ENCODE measurements at regions not wholly inside any gene's neighbourhood (a gene's known extent, or its start where the extent isn't known, plus 50 kb on each side); places are given as distances from the start of the nearest gene placed in this dataset.
"Not testable (repeated sequence)": the region's sequence is repeated elsewhere in the genome, so short reads cannot be mapped to it uniquely, and the experiment has no call there.

DNA sequence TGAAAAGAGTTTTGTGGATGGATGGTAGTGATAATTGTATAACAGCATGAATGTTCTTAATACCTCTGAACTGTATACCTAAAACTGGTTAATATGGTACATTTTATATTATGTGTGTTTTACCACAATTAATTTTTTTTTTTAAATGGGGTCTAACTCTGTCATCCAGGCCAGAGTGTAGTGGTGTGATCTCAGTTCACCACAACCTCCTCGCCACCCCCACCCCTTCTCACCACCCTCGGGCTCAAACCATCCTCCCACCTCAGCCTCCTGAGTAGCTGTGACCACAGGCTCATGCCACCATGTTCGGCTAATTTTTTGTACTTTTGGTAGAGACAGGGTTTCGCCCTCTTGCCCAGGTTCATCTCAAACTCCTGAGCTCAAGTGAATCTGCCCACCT is 123.2 kb downstream of the CDRT15L2 start:
- DNase-seq (ENCODE audit: low read depth), result no peak
- in situ Hi-C loops (cut with HindIII; ENCODE audit: low sequenced_read_pairs), result no loop called here
- no peak for TF ChIP-seq CTCF (IDR thresholded peaks at IDR 0.05; ENCODE audit: low read depth, low read length, missing control alignments)
- no peak overlapping the region for H3K4me3 ChIP-seq (ENCODE audit: low read depth, low read length)

DNA sequence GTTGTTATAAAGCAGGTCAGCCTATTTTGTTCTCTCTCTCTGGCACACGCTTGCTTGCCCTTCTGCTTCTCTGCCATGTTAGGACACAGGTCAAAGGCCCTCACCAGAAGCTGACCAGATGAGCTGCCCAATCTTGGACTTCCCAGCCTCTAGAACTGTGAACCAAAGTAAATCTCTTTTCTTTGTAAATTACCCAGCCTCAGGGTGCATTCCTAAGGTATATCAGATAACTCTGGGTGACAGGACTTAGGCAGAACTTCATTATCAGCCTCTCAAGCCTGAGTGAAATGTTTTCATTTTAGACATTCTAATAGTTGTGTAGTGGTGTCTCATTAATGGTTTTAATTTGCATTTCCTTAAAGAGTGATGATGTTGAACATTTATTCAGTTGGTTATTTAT is 124.3 kb downstream of the CDRT15L2 start:
- in situ Hi-C loops (cut with HindIII; ENCODE audit: low sequenced_read_pairs), result no loop called here
- H3K4me3 ChIP-seq (ENCODE audit: low read depth, low read length), result no peak overlapping the region
- no peak for TF ChIP-seq CTCF (IDR thresholded peaks at IDR 0.05; ENCODE audit: low read depth, low read length, missing control alignments)
- DNase-seq (ENCODE audit: low read depth), result no peak

DNA sequence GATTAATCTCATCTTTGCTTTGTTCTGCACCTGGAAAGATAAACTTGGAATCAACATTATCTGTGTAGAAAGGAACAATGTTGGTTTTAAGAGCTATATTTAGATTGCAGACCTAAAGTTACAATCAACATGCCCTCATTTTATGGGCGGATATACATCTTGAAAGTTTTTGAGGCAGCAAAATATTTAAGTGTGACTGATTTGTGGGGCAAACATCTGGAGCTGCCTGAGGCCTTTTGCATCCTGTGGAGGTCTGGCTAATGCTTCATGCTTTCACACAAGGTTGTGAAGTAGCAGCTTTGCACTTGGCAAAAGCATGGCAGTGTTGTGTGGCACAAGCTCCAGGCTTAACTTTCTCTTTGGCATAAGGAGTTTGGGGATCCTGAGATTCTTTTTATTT is 125.7 kb downstream of the CDRT15L2 start:
- H3K4me3 ChIP-seq (ENCODE audit: low read depth, low read length); DNase-seq (ENCODE audit: low read depth); in situ Hi-C loops (cut with HindIII; ENCODE audit: low sequenced_read_pairs): not testable (repeated sequence)

- H3K4me3 ChIP-seq (ENCODE audit: low read depth, low read length), result no peak overlapping the region
- in situ Hi-C loops (cut with HindIII; ENCODE audit: low sequenced_read_pairs), result no loop called here
- no peak for TF ChIP-seq CTCF (IDR thresholded peaks at IDR 0.05; ENCODE audit: low read depth, low read length, missing control alignments)
- no peak for DNase-seq (ENCODE audit: low read depth)
Observed at GRCh38 chr17:20706751-20707373, 127.3 kb downstream of the CDRT15L2 start.

- DNase-seq (ENCODE audit: low read depth); in situ Hi-C loops (cut with HindIII; ENCODE audit: low sequenced_read_pairs); H3K4me3 ChIP-seq (ENCODE audit: low read depth, low read length): not testable (repeated sequence)
Observed at GRCh38 chr17:20708821-20709220, 129.3 kb downstream of the CDRT15L2 start.

DNA sequence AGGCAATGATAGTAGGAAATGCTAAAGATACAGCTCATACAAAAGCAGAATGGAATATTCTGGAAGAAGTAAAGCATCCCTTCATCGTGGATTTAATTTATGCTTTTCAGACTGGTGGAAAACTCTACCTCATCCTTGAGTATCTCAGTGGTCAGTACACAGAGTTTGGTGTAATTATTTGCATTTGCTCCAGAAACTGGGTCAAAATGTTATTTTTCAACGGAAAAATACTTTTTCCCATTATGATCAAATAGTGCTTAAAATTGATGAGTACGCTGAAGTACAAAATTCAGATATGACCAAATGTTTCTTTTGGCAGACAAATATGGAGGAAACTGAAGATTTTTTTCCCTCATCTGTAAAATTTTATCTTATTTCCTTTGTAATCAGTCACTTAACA is 137.0 kb downstream of the CDRT15L2 start:
- H3K4me3 ChIP-seq (ENCODE audit: low read depth, low read length); DNase-seq (ENCODE audit: low read depth); in situ Hi-C loops (cut with HindIII; ENCODE audit: low sequenced_read_pairs): not testable (repeated sequence)

GRCh38 chr17:20721171-20721570 is 141.6 kb downstream of the CDRT15L2 start:
- no peak overlapping the region for H3K4me3 ChIP-seq (ENCODE audit: low read depth, low read length)
- in situ Hi-C loops (cut with HindIII; ENCODE audit: low sequenced_read_pairs), result no loop called here
- TF ChIP-seq CTCF (IDR thresholded peaks at IDR 0.05; ENCODE audit: low read depth, low read length, missing control alignments), result no peak
- DNase-seq (ENCODE audit: low read depth), result no peak

- in situ Hi-C loops (cut with HindIII; ENCODE audit: low sequenced_read_pairs); DNase-seq (ENCODE audit: low read depth): not testable (repeated sequence)
Observed at GRCh38 chr17:20724391-20724790, 144.9 kb downstream of the CDRT15L2 start.

DNA sequence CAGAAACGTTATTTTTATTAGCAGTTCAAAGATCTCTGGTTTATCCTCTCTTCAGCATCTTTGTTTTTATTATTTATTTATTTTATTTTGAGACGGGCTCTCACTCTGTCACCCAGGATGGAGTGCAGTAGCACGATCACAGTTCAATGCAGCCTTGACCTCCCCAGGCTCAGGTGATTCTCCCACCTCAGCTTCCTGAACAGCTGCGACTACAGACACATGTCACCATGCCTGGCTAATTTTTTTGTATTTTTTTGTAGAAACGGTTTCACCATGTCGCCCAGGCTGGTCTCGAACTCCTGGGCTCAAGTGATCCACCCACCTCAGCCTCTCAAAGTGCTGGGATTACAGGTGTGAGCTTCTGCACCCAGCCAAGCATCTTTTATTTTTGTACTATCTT is 147.7 kb downstream of the CDRT15L2 start:
- in situ Hi-C loops (cut with HindIII; ENCODE audit: low sequenced_read_pairs), result not testable (repeated sequence)

More at GRCh38 chr17:20724391-20724790, 144.9 kb downstream of the CDRT15L2 start:
- H3K4me3 ChIP-seq (ENCODE audit: low read depth, low read length), result not testable (repeated sequence)

More for the DNA sequence above, 147.7 kb downstream of the CDRT15L2 start:
- not testable (repeated sequence) for DNase-seq (ENCODE audit: low read depth); H3K4me3 ChIP-seq (ENCODE audit: low read depth, low read length)

All from astrocyte of the cerebellum (primary cell).